HG03442 (cell line): ENCODE measurements at regions not wholly inside any gene's neighbourhood (a gene's known extent, or its start where the extent isn't known, plus 50 kb on each side); places are given as distances from the start of the nearest gene placed in this dataset.
A peak's percentile ranks its signal among the peaks of the same experiment; 100 is the strongest.

Source experiments
- ATAC-seq: cut with Tn5 transposase; IDR thresholded peaks from one replicate; pipeline ENCODE4 v1.9.1; 2021; ENCODE audit warnings: mild to moderate bottlenecking, moderate library complexity; ENCODE audit not compliant: unreplicated experiment

GRCh38 chr2:19559596-19560240 lies 201.3 kb upstream of the OSR1 start:
- ATAC-seq = no peak

GRCh38 chr2:19556648-19557047 lies 198.2 kb upstream of the OSR1 start:
- no peak for ATAC-seq

GRCh38 chr2:19554520-19554919 lies 196.1 kb upstream of the OSR1 start:
- peak; percentile 73 for ATAC-seq

GRCh38 chr2:19552270-19552669 lies 193.8 kb upstream of the OSR1 start:
- no peak for ATAC-seq

GRCh38 chr2:19550750-19551149 lies 192.3 kb upstream of the OSR1 start:
- no peak for ATAC-seq

- ATAC-seq = no peak
Observed at GRCh38 chr2:19549821-19550220, 191.4 kb upstream of the OSR1 start.

GRCh38 chr2:19548116-19548515 lies 189.7 kb upstream of the OSR1 start:
- no peak for ATAC-seq

- no peak for ATAC-seq
Observed at GRCh38 chr2:19547321-19547720, 188.9 kb upstream of the OSR1 start.

GRCh38 chr2:19545507-19545906 lies 187.1 kb upstream of the OSR1 start:
- ATAC-seq = no peak

GRCh38 chr2:19543663-19544383 lies 185.4 kb upstream of the OSR1 start:
- ATAC-seq = no peak

- ATAC-seq = no peak
Observed at GRCh38 chr2:19542796-19543662, 184.6 kb upstream of the OSR1 start.

GRCh38 chr2:19541884-19542283 lies 183.5 kb upstream of the OSR1 start:
- ATAC-seq = no peak

- no peak for ATAC-seq
Observed at GRCh38 chr2:19540739-19541525, 182.5 kb upstream of the OSR1 start.

GRCh38 chr2:19538411-19538963 lies 180.1 kb upstream of the OSR1 start:
- ATAC-seq = no peak

GRCh38 chr2:19536136-19536535 lies 177.7 kb upstream of the OSR1 start:
- no peak for ATAC-seq

- ATAC-seq = no peak
Observed at GRCh38 chr2:19532547-19533196, 174.2 kb upstream of the OSR1 start.

- no peak for ATAC-seq
Observed at GRCh38 chr2:19529677-19530076, 171.3 kb upstream of the OSR1 start.

GRCh38 chr2:19527771-19528170 lies 169.3 kb upstream of the OSR1 start:
- ATAC-seq = no peak

- no peak for ATAC-seq
Observed at GRCh38 chr2:19525313-19525712, 166.9 kb upstream of the OSR1 start.

GRCh38 chr2:19519045-19519444 lies 160.6 kb upstream of the OSR1 start:
- ATAC-seq = no peak
